ENCODE measurements at regions not wholly inside any gene's neighbourhood (a gene's known extent, or its start where the extent isn't known, plus 50 kb on each side); places are given as distances from the start of the nearest gene placed in this dataset.
"Not testable (repeated sequence)": the region's sequence is repeated elsewhere in the genome, so short reads cannot be mapped to it uniquely, and the experiment has no call there.

- DNase-seq (ENCODE audit: low spot score) = no peak
Observed at GRCh38 chr10:121306159-121306673, 292.0 kb downstream of the FGFR2 start.

GRCh38 chr10:121307411-121307980 lies 290.7 kb downstream of the FGFR2 start:
- DNase-seq (ENCODE audit: low spot score) = no peak

- DNase-seq (ENCODE audit: low spot score) = no peak
Observed at GRCh38 chr10:121308020-121308419, 290.2 kb downstream of the FGFR2 start.

GRCh38 chr10:121309164-121309563 lies 289.1 kb downstream of the FGFR2 start:
- DNase-seq (ENCODE audit: low spot score) = no peak

DNA sequence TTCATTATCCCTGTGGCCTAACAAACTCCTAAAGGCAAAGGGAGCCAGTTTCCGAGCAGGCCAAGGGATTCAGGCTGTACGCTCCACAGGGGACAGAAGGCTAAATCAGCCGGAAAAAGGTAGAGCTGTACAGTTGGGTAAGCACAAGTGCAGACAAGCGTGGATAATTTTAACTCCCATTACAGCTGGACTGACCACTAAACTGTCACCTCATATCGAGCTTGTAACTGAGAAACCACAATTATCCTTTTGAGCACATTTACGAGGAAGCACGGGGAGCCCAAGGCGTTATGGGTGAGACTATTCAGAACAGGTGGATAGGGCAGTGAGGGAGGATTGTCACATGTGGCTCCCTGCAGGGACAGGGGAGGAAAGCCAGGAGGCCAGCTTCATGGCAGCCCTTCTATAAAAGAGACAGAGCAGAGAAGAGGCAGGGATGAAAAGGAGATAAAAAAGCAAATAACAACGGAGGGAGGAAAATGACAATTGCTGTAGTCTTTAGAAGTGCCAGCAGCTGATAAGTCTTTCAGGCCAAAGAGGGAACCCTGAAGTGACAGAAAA lies 288.0 kb downstream of the FGFR2 start:
- no peak for DNase-seq (ENCODE audit: low spot score)

GRCh38 chr10:121311812-121312443 lies 286.3 kb downstream of the FGFR2 start:
- no peak for DNase-seq (ENCODE audit: low spot score)

- DNase-seq (ENCODE audit: low spot score) = no peak
Observed at GRCh38 chr10:121312587-121312986, 285.7 kb downstream of the FGFR2 start.

DNA sequence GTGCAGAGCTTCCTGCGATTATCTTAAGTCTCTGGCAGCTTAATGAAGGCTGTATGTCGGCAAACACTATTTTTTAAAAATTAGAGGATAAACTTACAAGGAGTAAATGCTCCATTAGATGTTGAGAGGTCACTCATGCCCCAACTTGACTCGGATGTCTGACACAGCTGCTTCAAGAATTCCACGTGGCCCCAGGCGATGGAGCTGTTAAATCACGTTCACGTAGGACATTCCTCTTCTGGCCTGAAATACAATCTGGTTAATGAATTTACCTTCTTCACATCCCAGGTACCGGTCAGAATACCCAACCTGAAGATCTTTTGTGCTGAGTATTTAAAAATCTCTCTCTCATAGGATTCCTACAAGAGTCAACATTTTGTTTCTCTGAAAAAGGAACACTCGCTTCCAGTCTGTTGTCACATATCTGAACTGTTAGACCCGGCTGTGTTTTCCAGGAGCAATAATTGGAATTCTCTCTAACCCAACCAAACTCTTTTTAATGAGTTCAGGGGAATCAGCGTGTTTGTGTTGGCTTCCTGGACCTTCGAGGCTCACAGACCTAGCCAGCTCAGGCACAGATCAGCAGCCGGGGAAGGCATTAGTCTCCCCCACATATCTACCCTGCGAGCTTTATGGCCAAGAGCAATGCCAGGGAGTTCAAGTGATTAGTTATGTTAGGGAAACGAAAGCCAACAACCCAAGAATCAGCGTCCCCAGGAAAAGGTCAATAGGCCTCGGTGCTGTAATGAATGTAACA lies 284.9 kb downstream of the FGFR2 start:
- DNase-seq (ENCODE audit: low spot score) = no peak

GRCh38 chr10:121316432-121316831 lies 281.8 kb downstream of the FGFR2 start:
- DNase-seq (ENCODE audit: low spot score) = no peak

- no peak for DNase-seq (ENCODE audit: low spot score)
Observed at GRCh38 chr10:121317374-121317773, 280.9 kb downstream of the FGFR2 start.

- DNase-seq (ENCODE audit: low spot score) = no peak
Observed at GRCh38 chr10:121322046-121322445, 276.2 kb downstream of the FGFR2 start.

- DNase-seq (ENCODE audit: low spot score) = no peak
Observed at GRCh38 chr10:121322776-121323175, 275.5 kb downstream of the FGFR2 start.

DNA sequence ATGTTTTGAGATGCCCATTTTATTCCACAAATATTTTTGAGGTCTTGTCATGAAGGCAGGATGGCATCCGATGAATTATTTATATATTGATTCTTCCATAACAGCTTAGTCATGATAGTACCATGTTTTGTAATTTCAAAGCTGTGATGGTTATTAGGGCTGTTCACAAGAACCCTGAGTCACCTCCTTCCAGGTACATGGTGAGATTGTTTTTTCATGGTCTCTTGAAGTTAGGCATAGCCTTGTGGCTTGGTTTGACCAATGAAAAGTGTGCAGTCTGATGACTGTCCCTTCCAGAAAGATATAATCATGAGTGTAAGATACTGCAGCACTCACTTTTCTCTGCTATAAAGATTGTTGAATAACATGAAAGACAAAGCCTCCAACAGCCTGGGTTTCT lies 274.8 kb downstream of the FGFR2 start:
- no peak for DNase-seq (ENCODE audit: low spot score)

- DNase-seq (ENCODE audit: low spot score) = no peak
Observed at GRCh38 chr10:121324678-121325213, 273.5 kb downstream of the FGFR2 start.

- DNase-seq (ENCODE audit: low spot score) = no peak
Observed at GRCh38 chr10:121325490-121326231, 272.6 kb downstream of the FGFR2 start.

- no peak for DNase-seq (ENCODE audit: low spot score)
Observed at GRCh38 chr10:121326905-121327304, 271.3 kb downstream of the FGFR2 start.

GRCh38 chr10:121327727-121328126 lies 270.5 kb downstream of the FGFR2 start:
- no peak for DNase-seq (ENCODE audit: low spot score)

DNA sequence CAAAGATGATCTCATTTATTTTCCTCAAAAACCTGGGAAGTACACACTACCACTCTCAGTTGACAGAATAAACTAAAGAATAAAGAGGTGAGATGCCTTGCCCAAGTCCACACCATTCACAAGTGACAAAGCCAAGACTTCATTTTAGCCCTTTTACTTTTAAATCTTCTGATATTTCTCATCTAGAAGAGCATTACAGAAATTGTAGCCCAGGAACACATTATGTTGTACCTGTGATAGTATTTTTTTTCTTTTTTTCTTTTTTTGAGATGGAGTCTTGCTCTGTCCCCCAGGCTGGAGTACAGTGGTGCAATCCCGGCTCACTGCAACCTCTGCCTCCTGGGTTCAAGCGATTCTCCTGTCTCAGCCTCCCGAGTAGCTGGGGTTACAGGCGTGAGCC lies 268.6 kb downstream of the FGFR2 start:
- not testable (repeated sequence) for DNase-seq (ENCODE audit: low spot score)

DNA sequence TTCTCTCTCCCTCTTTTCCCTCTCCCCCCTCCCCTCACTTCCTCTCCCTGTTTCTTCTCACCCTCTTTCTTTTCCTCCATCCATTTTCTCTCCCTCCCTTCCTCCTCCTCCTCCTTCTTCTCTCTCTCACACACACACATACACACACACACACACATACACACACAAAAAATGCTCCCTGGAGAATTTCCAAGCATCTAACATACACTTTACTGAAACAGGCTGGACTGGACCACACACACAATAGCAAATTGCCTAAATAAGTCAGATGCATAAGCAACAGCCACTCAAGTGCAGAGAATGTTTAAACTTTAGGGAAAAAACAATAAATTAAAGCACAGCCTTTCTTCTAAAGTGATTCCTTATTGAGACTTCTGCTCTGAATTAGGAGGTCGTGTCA lies 267.7 kb downstream of the FGFR2 start:
- no peak for DNase-seq (ENCODE audit: low spot score)

- DNase-seq (ENCODE audit: low spot score) = no peak
Observed at GRCh38 chr10:121332353-121332752, 265.9 kb downstream of the FGFR2 start.

DNA sequence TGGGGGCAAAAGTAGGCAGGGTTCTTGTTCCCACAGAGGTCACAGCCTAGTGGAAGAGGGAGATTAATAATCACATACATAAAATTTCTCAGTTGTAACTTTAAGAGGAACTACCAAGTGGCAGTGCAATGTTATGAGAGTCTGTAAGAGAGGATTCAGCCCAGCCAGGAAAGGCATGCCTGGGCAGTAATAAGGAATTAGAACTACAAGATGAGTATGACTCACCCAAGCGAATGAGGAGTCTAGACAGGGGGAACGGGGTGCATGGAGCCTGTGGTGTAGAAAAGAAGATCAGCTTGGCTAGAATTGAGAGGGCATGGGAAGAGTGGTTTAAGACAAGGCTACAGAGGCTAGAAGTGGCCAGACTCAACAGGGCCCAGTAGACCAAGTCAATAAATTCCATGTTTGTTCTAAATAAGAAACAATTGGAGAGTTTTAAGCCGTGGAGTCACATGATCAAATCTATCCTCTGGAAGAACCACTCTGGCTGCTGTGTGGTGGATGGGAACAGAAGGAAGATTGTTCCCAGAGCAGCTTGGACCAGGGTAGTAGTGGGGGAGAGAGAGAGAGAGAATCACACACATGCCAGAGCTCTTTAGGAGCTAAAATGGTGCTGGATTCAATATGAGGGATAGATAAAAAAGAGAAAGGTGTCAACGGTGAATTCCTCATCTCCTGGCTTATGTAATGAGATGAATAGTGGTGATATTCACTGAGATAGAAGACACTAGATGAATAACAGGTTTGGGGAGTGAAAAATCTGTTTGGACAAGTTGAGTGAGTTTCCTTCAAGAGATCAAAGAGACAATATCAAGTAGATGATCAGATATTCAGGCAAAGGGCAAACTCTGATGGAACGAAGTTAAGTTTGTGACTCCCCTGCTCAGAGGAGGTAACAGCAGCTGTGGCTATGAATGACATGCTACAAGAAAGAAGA lies 265.1 kb downstream of the FGFR2 start:
- DNase-seq (ENCODE audit: low spot score) = no peak
